CD4-positive, alpha-beta T cell (primary cell): ENCODE measurements at regions not wholly inside any gene's neighbourhood (a gene's known extent, or its start where the extent isn't known, plus 50 kb on each side); places are given as distances from the start of the nearest gene placed in this dataset.

Source experiments
- ATAC-seq: fragments of 200-7000 bp; cut with Tn5 transposase; one replicate; pipeline ENCODE4 v1.10.0; 2022; ENCODE audit warnings: mild to moderate bottlenecking; ENCODE audit not compliant: poor library complexity
- CTCF ChIA-PET: fragments of 350-600 bp; sonication (Branson Sonifier 250); formaldehyde crosslinking; loops from one replicate; lab custom pipeline; 2021; ENCODE audit warnings: antibody characterized with exemption, inconsistent platforms; lab: Charles Lee
- POLR2A ChIA-PET: fragments of 350-600 bp; sonication (Branson Sonifier 250); formaldehyde crosslinking; loops from one replicate; lab custom pipeline; 2021; ENCODE audit warnings: antibody characterized with exemption, inconsistent platforms; lab: Charles Lee
- DNase-seq, 14 experiments: peaks; one replicate each; pipeline ENCODE4 v3.0.0-alpha.2; 2013 to 2020; ENCODE audit warnings: mixed read lengths in 2 of 14
- H3K27ac ChIP-seq, 2 donors: one replicate each; pipeline versions ENCODE4 v1.5.1 to v1.7.0; 2013; ENCODE audit warnings: low read length in 2 of 2, low read depth in 1 of 2, mild to moderate bottlenecking in 1 of 2
- H3K27me3 ChIP-seq, 2 experiments: 1 replicate in 1 of 2; 2 replicates in 1 of 2; pipeline versions ENCODE4 v1.6.1 to v1.7.0; 2013; ENCODE audit warnings: low read length in 2 of 2, control low read depth in 1 of 2, mild to moderate bottlenecking in 1 of 2, moderate library complexity in 1 of 2; ENCODE audit not compliant: insufficient read depth in 2 of 2, control insufficient read depth in 1 of 2
- H3K36me3 ChIP-seq: one replicate; pipeline ENCODE4 v1.6.1; 2013; ENCODE audit warnings: low read length, control low read depth; ENCODE audit not compliant: insufficient read depth
- H3K4me1 ChIP-seq: one replicate; pipeline ENCODE4 v1.6.1; 2013; ENCODE audit warnings: low read length, control low read depth; ENCODE audit not compliant: insufficient read depth
- H3K4me3 ChIP-seq: one replicate; pipeline ENCODE4 v1.5.1; 2013; ENCODE audit warnings: mild to moderate bottlenecking, low read length, moderate library complexity
- H3K9me3 ChIP-seq, 2 experiments: 1 replicate in 1 of 2; 2 replicates in 1 of 2; pipeline versions ENCODE4 v1.6.1 to v1.7.0; 2013; ENCODE audit warnings: low read length in 2 of 2, mild to moderate bottlenecking in 2 of 2, control low read depth in 1 of 2, moderate library complexity in 1 of 2; ENCODE audit not compliant: control insufficient read depth in 1 of 2, insufficient read depth in 1 of 2
- H3K27ac Mint-ChIP-seq: one replicate; pipeline ENCODE4 v1.8.0; 2020; ENCODE audit warnings: mixed read lengths
- H3K27me3 Mint-ChIP-seq: one replicate; pipeline ENCODE4 v1.8.0; 2021; ENCODE audit warnings: mixed read lengths
- H3K36me3 Mint-ChIP-seq: one replicate; pipeline ENCODE4 v1.8.0; 2021; ENCODE audit warnings: low read depth, mixed read lengths
- H3K4me1 Mint-ChIP-seq: one replicate; pipeline ENCODE4 v1.8.0; 2021; ENCODE audit warnings: low read depth, mixed read lengths
- H3K4me3 Mint-ChIP-seq: one replicate; pipeline ENCODE4 v1.8.0; 2020; ENCODE audit warnings: mild to moderate bottlenecking, mixed read lengths
- H3K9me3 Mint-ChIP-seq: one replicate; pipeline ENCODE4 v1.8.0; 2020; ENCODE audit warnings: mixed read lengths
- intact Hi-C, 2 experiments: fragments of 100-400 bp; cut with DNase I in 1 of 2; cut with micrococcal nuclease in 1 of 2; formaldehyde crosslinking; loops; one replicate each; pipeline versions ENCODE4 v1.15.1 to v1.9.0; 2023 to 2025; cut with DNase I, micrococcal nuclease
- TF ChIP-seq, protein P1 (sequence below): fragments of 200-600 bp; IDR thresholded peaks from one replicate; pipeline ENCODE4 v1.8.0; 2022; ENCODE audit warnings: antibody characterized with exemption, mild to moderate bottlenecking

DNA sequence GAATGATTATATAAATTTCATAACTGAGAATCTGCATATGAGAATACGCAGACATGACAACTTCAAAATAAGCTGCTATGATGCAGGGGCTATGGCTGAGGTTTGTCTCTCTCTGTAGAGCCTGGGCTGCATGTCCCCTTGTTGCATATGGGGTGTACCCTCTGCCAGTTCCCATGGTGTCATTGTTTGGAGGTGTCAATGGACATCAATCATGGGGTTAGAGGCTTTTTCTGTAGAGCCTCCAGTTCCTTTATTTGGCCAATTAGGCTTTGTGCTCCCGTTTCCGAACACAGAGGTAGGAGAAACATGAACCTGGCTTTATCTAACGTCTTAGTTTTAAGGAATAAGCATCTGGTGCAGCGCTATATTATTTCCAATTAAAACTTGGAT lies 77.3 kb upstream of the RARB start:
- Histone ChIP-seq H3K9me3 (no peaks in the 10 kb centered on the region), H3K4me1 (no peaks in the 10 kb centered on the region), H3K4me3 (no peak overlapping the region), H3K27ac (no peak overlapping the region), H3K36me3 (no peaks in the 10 kb centered on the region), H3K27me3 (no peaks in the 10 kb centered on the region)
- intact Hi-C loops, result no loop called here
- no peaks in the 10 kb centered on the region for H3K27me3 Mint-ChIP-seq
- no peaks in the 10 kb centered on the region for H3K36me3 Mint-ChIP-seq
- no peak overlapping the region for H3K4me3 Mint-ChIP-seq
- ChIA-PET POLR2A (no interaction called here), CTCF (no interaction called here)
- ATAC-seq (no peak), DNase-seq (no peak)
- TF ChIP-seq, protein P1, sequence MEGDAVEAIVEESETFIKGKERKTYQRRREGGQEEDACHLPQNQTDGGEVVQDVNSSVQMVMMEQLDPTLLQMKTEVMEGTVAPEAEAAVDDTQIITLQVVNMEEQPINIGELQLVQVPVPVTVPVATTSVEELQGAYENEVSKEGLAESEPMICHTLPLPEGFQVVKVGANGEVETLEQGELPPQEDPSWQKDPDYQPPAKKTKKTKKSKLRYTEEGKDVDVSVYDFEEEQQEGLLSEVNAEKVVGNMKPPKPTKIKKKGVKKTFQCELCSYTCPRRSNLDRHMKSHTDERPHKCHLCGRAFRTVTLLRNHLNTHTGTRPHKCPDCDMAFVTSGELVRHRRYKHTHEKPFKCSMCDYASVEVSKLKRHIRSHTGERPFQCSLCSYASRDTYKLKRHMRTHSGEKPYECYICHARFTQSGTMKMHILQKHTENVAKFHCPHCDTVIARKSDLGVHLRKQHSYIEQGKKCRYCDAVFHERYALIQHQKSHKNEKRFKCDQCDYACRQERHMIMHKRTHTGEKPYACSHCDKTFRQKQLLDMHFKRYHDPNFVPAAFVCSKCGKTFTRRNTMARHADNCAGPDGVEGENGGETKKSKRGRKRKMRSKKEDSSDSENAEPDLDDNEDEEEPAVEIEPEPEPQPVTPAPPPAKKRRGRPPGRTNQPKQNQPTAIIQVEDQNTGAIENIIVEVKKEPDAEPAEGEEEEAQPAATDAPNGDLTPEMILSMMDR, result no peak
- H3K27ac Mint-ChIP-seq, result no peak overlapping the region
- H3K4me1 Mint-ChIP-seq, result no peaks in the 10 kb centered on the region
- peaks cover 5% of the 10 kb centered on the region for H3K9me3 Mint-ChIP-seq

DNA sequence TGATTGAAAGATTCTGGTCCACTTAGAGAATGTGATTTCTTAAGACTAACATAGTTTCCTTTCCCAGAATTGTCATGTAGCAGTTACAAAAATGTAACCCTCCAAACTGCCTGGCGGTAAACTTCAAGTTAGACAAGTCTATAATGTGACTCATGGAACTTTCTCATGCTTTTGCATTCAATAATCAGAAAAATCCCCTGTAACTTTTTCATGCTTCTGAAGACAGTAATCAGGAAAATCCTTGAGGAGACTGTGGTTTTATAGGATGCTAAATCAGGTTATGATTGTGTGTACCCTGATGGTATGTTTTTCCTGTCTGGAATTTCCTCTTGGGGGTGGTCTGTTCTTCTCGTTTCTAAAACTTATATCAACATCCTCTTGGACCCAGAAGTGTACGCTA lies 74.0 kb upstream of the RARB start:
- intact Hi-C loops, result no loop called here
- no peaks in the 10 kb centered on the region for H3K36me3 Mint-ChIP-seq

DNA sequence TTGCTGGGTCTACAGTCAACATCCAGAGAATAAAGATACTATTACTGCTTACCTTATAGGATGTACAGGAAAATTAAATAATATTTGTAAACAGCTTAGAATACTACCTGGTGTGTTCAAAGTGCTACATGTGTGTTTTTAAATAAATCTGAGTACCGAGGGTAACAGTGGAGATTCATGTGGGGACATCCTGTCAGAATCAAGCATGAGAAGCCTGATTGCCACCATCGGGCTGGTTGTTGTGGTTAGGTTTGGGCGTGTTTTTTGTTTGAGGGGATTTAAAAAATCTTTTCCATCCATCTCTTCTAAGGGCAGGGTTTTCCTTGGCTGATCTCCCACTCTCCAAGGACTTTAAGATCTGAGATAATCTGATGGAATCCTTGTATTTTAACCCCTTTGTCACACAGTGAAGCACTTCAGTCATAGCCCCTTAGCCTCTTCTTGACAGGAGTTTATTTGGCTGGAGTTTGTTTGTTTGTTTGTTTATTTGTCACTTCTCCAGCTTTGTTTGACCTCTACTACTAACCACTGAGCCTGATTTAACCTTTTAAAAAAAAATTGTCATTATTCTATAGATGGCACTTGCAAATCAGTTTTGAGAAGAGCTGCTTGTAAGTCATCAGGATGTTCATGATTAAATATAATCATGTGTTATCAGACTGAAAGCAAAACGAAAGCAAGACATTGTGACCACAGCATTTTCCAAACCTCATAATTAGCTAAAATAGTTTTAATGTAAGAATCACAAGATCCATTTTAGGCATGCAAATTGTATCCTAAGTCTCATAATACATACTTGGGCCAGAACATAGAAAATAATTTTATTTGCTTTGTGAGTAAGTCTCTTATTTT lies 72.8 kb upstream of the RARB start:
- DNase-seq (no peak), ATAC-seq (no peak)
- H3K27ac ChIP-seq, result no peak overlapping the region
- H3K4me1 ChIP-seq, result no peaks in the 10 kb centered on the region
- ChIA-PET CTCF (no interaction called here), POLR2A (no interaction called here)
- no peak overlapping the region for H3K27ac Mint-ChIP-seq
- H3K27me3 ChIP-seq, result no peaks in the 10 kb centered on the region
- H3K27me3 Mint-ChIP-seq, result no peaks in the 10 kb centered on the region
- no peak overlapping the region for H3K4me3 ChIP-seq
- TF ChIP-seq, protein P1, result no peak
- peaks cover 3% of the 10 kb centered on the region for H3K9me3 Mint-ChIP-seq
- intact Hi-C loops, result no loop called here
- H3K36me3 ChIP-seq, result no peaks in the 10 kb centered on the region
- no peaks in the 10 kb centered on the region for H3K9me3 ChIP-seq
- no peaks in the 10 kb centered on the region for H3K4me1 Mint-ChIP-seq
- no peaks in the 10 kb centered on the region for H3K36me3 Mint-ChIP-seq
- no peak overlapping the region for H3K4me3 Mint-ChIP-seq

More for the DNA sequence above, 74.0 kb upstream of the RARB start:
- TF ChIP-seq, protein P1, result no peak
- ChIA-PET POLR2A (no interaction called here), CTCF (no interaction called here)
- Histone ChIP-seq H3K4me1 (no peaks in the 10 kb centered on the region), H3K27me3 (no peaks in the 10 kb centered on the region), H3K4me3 (no peak overlapping the region), H3K9me3 (no peaks in the 10 kb centered on the region), H3K36me3 (no peaks in the 10 kb centered on the region), H3K27ac (no peak overlapping the region)
- no peaks in the 10 kb centered on the region for H3K27me3 Mint-ChIP-seq
- H3K9me3 Mint-ChIP-seq, result peaks cover 3% of the 10 kb centered on the region
- H3K4me3 Mint-ChIP-seq, result no peak overlapping the region
- no peak for DNase-seq
- no peak for ATAC-seq
- H3K4me1 Mint-ChIP-seq, result no peaks in the 10 kb centered on the region
- H3K27ac Mint-ChIP-seq, result no peak overlapping the region
